ENCODE measurements at regions not wholly inside any gene's neighbourhood (a gene's known extent, or its start where the extent isn't known, plus 50 kb on each side); places are given as distances from the start of the nearest gene placed in this dataset.

GRCh38 chr2:220191031-220191430 is 563.6 kb downstream of the SLC4A3 start:
- H3K27me3 ChIP-seq (ENCODE audit: control insufficient read depth, insufficient read depth, low read length), result no peaks in the 10 kb centered on the region
- no peaks in the 10 kb centered on the region for H3K9me3 ChIP-seq (ENCODE audit: control insufficient read depth, insufficient read depth, low read length)
- WGBS (ENCODE audit: insufficient coverage, insufficient read length), result no CpG with 5 or more reads among the region's 1 CpG
- H3K4me1 ChIP-seq (ENCODE audit: control insufficient read depth, insufficient read depth, low read length), result no peaks in the 10 kb centered on the region
- no peak for DNase-seq (ENCODE audit: low read depth, low spot score)
- no peak overlapping the region for H3K27ac ChIP-seq (ENCODE audit: low read length)
- H3K4me3 ChIP-seq (ENCODE audit: low read length), result no peak overlapping the region
- H3K36me3 ChIP-seq (ENCODE audit: control insufficient read depth, insufficient read depth, low read length), result no peaks in the 10 kb centered on the region

DNA sequence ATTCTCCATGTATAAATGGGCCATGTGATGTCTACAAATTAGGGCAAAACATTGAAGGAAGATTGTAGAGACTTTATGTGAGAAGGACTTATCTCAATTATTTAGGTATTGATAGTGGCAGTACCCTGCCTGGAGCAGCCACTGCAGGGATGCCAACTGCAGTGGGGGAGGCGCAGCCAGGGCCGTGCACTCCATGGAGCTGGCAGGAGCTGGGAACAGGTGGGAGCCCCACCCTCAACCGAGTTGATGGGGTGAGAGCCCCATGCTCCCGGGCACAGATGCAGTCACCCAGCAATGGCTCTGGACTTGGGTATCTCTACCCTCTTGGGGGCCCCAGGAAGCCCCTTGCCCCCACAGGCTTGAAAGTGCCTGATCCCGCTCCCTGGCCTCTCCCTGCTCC is 564.3 kb downstream of the SLC4A3 start:
- Histone ChIP-seq H3K27me3 (ENCODE audit: control insufficient read depth, insufficient read depth, low read length) (no peaks in the 10 kb centered on the region), H3K4me3 (ENCODE audit: low read length) (no peak overlapping the region), H3K9me3 (ENCODE audit: control insufficient read depth, insufficient read depth, low read length) (no peaks in the 10 kb centered on the region)

DNA sequence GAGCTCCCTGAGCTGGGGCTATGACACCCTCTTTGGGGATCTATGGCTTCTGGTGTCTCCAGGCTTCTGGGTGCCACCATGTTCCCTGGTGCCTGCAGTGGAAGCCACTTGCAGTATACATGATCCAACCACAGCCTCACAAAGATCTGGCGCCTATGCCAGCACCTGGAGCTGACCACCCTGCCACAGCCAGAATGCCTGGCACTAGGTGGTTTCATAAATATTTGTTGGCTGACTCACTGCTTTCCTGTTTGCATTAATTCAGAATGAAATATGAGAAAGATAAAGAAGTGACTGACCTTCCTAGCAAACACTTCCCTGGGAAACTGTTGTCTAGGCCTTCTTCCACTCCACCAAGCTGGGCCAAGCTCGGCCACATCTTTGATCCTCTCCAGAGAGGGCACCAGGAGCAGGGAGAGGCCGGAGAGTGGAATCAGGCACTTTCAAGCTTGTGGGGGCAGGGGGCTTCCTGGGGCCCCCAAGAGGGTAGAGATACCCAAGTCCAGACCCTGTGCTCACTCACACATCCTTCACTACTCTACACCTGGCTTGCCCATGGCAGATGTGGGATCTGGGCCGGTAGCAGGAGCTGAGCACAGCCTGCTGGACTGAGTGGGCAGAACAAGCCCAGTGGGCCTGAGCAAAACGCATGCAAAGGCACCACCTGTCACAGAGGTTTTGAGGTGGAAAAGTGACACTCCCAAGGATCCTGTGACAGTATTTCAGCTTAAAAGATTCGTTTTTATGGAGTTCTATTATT is 565.7 kb downstream of the SLC4A3 start:
- Histone ChIP-seq H3K27ac (ENCODE audit: low read length) (no peak overlapping the region), H3K9me3 (ENCODE audit: control insufficient read depth, insufficient read depth, low read length) (no peaks in the 10 kb centered on the region), H3K27me3 (ENCODE audit: control insufficient read depth, insufficient read depth, low read length) (no peaks in the 10 kb centered on the region), H3K36me3 (ENCODE audit: control insufficient read depth, insufficient read depth, low read length) (no peaks in the 10 kb centered on the region), H3K4me1 (ENCODE audit: control insufficient read depth, insufficient read depth, low read length) (no peaks in the 10 kb centered on the region), H3K4me3 (ENCODE audit: low read length) (no peak overlapping the region)
- WGBS (ENCODE audit: insufficient coverage, insufficient read length), result no CpG with 5 or more reads among the region's 6 CpGs
- no peak for DNase-seq (ENCODE audit: low read depth, low spot score)

More for the DNA sequence above, 564.3 kb downstream of the SLC4A3 start:
- H3K36me3 ChIP-seq (ENCODE audit: control insufficient read depth, insufficient read depth, low read length), result no peaks in the 10 kb centered on the region
- WGBS (ENCODE audit: insufficient coverage, insufficient read length), result no CpG with 5 or more reads among the region's 5 CpGs
- no peaks in the 10 kb centered on the region for H3K4me1 ChIP-seq (ENCODE audit: control insufficient read depth, insufficient read depth, low read length)
- no peak for DNase-seq (ENCODE audit: low read depth, low spot score)
- no peak overlapping the region for H3K27ac ChIP-seq (ENCODE audit: low read length)

DNA sequence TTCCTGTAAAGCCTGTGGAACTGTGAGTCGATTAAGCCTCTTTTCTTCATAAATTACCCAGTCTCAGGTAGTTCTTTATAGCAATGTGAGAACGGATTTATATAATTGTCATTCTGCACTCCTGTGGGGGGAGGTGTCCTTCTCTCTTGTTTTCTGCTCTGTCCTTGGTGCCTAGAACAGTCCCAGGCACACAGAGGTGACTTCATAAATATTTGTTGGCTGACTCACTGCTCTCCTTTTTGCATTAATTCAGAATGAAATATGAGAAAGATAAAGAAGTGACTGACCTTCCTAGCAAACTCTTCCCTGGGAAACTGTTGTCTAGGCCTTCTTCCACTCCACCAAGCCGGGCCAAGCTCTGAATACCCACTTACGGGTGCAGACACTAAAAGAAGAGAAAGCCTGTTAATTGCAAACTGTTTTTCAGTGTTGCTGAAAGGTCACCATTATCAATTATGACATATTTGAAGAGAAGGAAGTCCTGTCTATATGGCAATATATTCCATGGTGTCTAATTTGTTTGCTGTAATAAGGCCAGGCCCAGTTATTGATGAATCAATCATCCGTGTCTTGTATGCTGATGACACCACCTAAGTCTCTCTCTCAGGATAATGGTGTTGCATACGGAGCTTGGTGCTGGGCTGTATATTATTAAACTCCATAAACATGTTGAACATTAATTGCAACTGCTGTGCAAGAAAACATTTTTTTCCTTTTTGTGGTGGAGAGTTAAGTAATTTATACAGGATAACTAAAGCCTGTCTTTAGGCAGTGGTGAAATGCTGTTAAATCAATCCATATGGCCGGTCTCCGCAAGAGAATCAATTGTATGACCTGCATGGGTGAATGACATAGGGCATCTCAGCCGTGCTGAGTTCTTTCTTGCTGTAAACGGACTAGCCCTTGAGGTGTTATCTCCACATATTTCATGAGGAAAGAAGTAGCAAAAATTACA is 567.5 kb downstream of the SLC4A3 start:
- H3K27ac ChIP-seq (ENCODE audit: low read length), result no peak overlapping the region
- no peaks in the 10 kb centered on the region for H3K27me3 ChIP-seq (ENCODE audit: control insufficient read depth, insufficient read depth, low read length)
- DNase-seq (ENCODE audit: low read depth, low spot score), result no peak
- no peaks in the 10 kb centered on the region for H3K9me3 ChIP-seq (ENCODE audit: control insufficient read depth, insufficient read depth, low read length)
- H3K4me1 ChIP-seq (ENCODE audit: control insufficient read depth, insufficient read depth, low read length), result no peaks in the 10 kb centered on the region
- no CpG with 5 or more reads among the region's 10 CpGs for WGBS (ENCODE audit: insufficient coverage, insufficient read length)
- no peaks in the 10 kb centered on the region for H3K36me3 ChIP-seq (ENCODE audit: control insufficient read depth, insufficient read depth, low read length)
- H3K4me3 ChIP-seq (ENCODE audit: low read length), result no peak overlapping the region

DNA sequence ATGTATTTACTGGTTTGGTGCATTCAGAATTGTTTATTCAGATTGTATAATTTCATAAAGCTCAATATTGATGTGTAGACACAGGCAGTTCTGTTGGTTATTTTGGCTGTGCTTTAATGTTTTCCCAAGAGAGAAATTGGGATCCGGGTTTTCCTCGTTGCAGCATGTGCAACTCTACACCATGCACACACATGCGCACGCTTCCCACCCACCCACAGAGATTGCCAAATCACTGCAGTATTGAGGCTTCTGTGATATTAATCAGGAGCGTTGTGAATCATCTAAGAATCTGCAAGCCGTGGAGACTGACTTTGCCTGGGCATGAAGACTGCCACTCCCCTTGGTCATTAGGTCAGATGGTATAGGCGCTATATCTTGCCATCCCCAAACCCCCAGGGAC is 571.5 kb downstream of the SLC4A3 start:
- Histone ChIP-seq H3K9me3 (ENCODE audit: control insufficient read depth, insufficient read depth, low read length) (no peaks in the 10 kb centered on the region), H3K27ac (ENCODE audit: low read length) (no peak overlapping the region), H3K27me3 (ENCODE audit: control insufficient read depth, insufficient read depth, low read length) (no peaks in the 10 kb centered on the region), H3K4me1 (ENCODE audit: control insufficient read depth, insufficient read depth, low read length) (no peaks in the 10 kb centered on the region), H3K36me3 (ENCODE audit: control insufficient read depth, insufficient read depth, low read length) (no peaks in the 10 kb centered on the region), H3K4me3 (ENCODE audit: low read length) (no peak overlapping the region)
- no peak for DNase-seq (ENCODE audit: low read depth, low spot score)
- no CpG with 5 or more reads among the region's 7 CpGs for WGBS (ENCODE audit: insufficient coverage, insufficient read length)

DNA sequence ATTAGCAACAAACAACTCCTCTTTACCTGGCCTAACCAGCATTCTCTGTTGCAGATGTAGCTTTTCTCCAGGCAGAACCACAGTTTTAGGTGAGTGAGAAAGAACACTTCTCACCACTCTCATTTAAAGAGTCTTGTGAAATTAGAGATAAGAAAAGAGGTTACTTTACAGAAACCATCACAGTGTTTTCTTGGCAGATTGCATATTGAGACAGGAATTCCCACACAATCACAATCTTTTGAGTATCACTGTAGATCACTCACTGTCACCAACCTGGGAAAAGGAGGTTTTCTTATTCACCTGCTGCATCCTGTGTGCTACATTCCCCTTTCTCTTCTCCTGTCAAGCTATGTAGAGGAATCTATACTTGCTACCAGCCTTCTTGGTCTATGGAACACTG is 574.6 kb downstream of the SLC4A3 start:
- no peak for DNase-seq (ENCODE audit: low read depth, low spot score)
- Histone ChIP-seq H3K4me1 (ENCODE audit: control insufficient read depth, insufficient read depth, low read length) (no peaks in the 10 kb centered on the region), H3K4me3 (ENCODE audit: low read length) (no peak overlapping the region), H3K36me3 (ENCODE audit: control insufficient read depth, insufficient read depth, low read length) (no peaks in the 10 kb centered on the region), H3K27ac (ENCODE audit: low read length) (no peak overlapping the region), H3K9me3 (ENCODE audit: control insufficient read depth, insufficient read depth, low read length) (no peaks in the 10 kb centered on the region), H3K27me3 (ENCODE audit: control insufficient read depth, insufficient read depth, low read length) (no peaks in the 10 kb centered on the region)

DNA sequence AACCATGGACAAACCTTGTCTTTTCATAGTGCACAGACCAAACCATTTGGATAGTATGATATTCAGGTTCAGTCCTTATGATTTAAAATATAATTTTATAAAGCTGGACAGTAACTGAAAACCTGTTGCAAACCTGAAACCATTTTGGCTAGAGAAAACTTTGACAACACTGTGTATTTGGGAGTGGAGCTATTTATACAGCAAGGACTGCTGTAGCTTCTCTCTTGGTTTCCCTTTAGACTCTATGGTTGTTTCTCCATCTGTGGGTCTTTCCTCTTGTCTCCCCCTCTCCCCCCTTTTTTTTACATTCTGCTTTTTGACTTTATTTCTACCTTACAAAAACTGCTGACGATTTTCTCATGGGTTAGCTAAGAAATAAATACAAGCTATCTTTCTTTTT is 581.7 kb downstream of the SLC4A3 start:
- no CpG with 5 or more reads among the region's 1 CpG for WGBS (ENCODE audit: insufficient coverage, insufficient read length)
- Histone ChIP-seq H3K4me3 (ENCODE audit: low read length) (no peak overlapping the region), H3K27me3 (ENCODE audit: control insufficient read depth, insufficient read depth, low read length) (no peaks in the 10 kb centered on the region), H3K27ac (ENCODE audit: low read length) (no peak overlapping the region), H3K36me3 (ENCODE audit: control insufficient read depth, insufficient read depth, low read length) (no peaks in the 10 kb centered on the region), H3K9me3 (ENCODE audit: control insufficient read depth, insufficient read depth, low read length) (0 out of 2 replicates have a peak, but pooled peaks cover 1% of the 10 kb centered on the region), H3K4me1 (ENCODE audit: control insufficient read depth, insufficient read depth, low read length) (peaks cover 1% of the 10 kb centered on the region; the same call in 1 of the 2 replicates)
- no peak for DNase-seq (ENCODE audit: low read depth, low spot score)

GRCh38 chr2:220209751-220210150 is 582.3 kb downstream of the SLC4A3 start:
- Histone ChIP-seq H3K9me3 (ENCODE audit: control insufficient read depth, insufficient read depth, low read length) (0 out of 2 replicates have a peak, but pooled peaks cover 1% of the 10 kb centered on the region), H3K27ac (ENCODE audit: low read length) (no peak overlapping the region), H3K36me3 (ENCODE audit: control insufficient read depth, insufficient read depth, low read length) (no peaks in the 10 kb centered on the region), H3K4me3 (ENCODE audit: low read length) (no peak overlapping the region), H3K4me1 (ENCODE audit: control insufficient read depth, insufficient read depth, low read length) (peaks cover 1% of the 10 kb centered on the region; the same call in 1 of the 2 replicates), H3K27me3 (ENCODE audit: control insufficient read depth, insufficient read depth, low read length) (no peaks in the 10 kb centered on the region)
- DNase-seq (ENCODE audit: low read depth, low spot score), result no peak
- no CpG with 5 or more reads among the region's 4 CpGs for WGBS (ENCODE audit: insufficient coverage, insufficient read length)

GRCh38 chr2:220212296-220213080 is 585.1 kb downstream of the SLC4A3 start:
- Histone ChIP-seq H3K4me3 (ENCODE audit: low read length) (no peak overlapping the region), H3K36me3 (ENCODE audit: control insufficient read depth, insufficient read depth, low read length) (no peaks in the 10 kb centered on the region), H3K27ac (ENCODE audit: low read length) (no peak overlapping the region), H3K4me1 (ENCODE audit: control insufficient read depth, insufficient read depth, low read length) (peaks cover 1% of the 10 kb centered on the region; the same call in 1 of the 2 replicates), H3K27me3 (ENCODE audit: control insufficient read depth, insufficient read depth, low read length) (no peaks in the 10 kb centered on the region), H3K9me3 (ENCODE audit: control insufficient read depth, insufficient read depth, low read length) (0 out of 2 replicates have a peak, but pooled peaks cover 1% of the 10 kb centered on the region)
- no CpG with 5 or more reads among the region's 5 CpGs for whole genome bisulfite sequencing (ENCODE audit: insufficient coverage, insufficient read length)
- DNase-seq (ENCODE audit: low read depth, low spot score), result no peak

- no peak for DNase-seq (ENCODE audit: low read depth, low spot score)
- Histone ChIP-seq H3K9me3 (ENCODE audit: control insufficient read depth, insufficient read depth, low read length) (no peaks in the 10 kb centered on the region), H3K4me3 (ENCODE audit: low read length) (no peak overlapping the region), H3K36me3 (ENCODE audit: control insufficient read depth, insufficient read depth, low read length) (no peaks in the 10 kb centered on the region), H3K4me1 (ENCODE audit: control insufficient read depth, insufficient read depth, low read length) (peaks cover 1% of the 10 kb centered on the region; the same call in 1 of the 2 replicates), H3K27ac (ENCODE audit: low read length) (no peak overlapping the region), H3K27me3 (ENCODE audit: control insufficient read depth, insufficient read depth, low read length) (no peaks in the 10 kb centered on the region)
- WGBS (ENCODE audit: insufficient coverage, insufficient read length), result no CpG with 5 or more reads among the region's 3 CpGs
Observed at GRCh38 chr2:220215785-220216184, 588.4 kb downstream of the SLC4A3 start.
